ENCODE measurements at regions not wholly inside any gene's neighbourhood (a gene's known extent, or its start where the extent isn't known, plus 50 kb on each side); places are given as distances from the start of the nearest gene placed in this dataset.

- H3K4me3 ChIP-seq = no peak overlapping the region
- H3K27ac ChIP-seq (replicated peaks in 1 of 4) = no peak overlapping the region
- no peaks in the 10 kb centered on the region for H3K9me3 ChIP-seq
- intact Hi-C loops (cut with DNase I) = no loop called here
- no peaks in the 10 kb centered on the region for H3K36me3 ChIP-seq
- WGBS = 82% methylated on average over 3 of the region's 3 CpGs
- H3K4me1 ChIP-seq = peaks cover 0 to 10% (median 0%) of the 10 kb centered on the region in 4 donors
- TF ChIP-seq POLR2AphosphoS5 (IDR thresholded peaks at IDR 0.05) (no peak), POLR2A (IDR thresholded peaks at IDR 0.05; ENCODE audit: low read depth) (no peak)
- no peak for DNase-seq (ENCODE audit: extremely low spot score)
- no peaks in the 10 kb centered on the region for H3K27me3 ChIP-seq
Measured at GRCh38 chr7:26451997-26452396, 160.3 kb downstream of the SNX10 start.

- Histone ChIP-seq H3K27me3 (no peaks in the 10 kb centered on the region), H3K36me3 (no peaks in the 10 kb centered on the region), H3K9me3 (no peaks in the 10 kb centered on the region), H3K27ac (replicated peaks in 1 of 4) (no peak overlapping the region), H3K4me3 (no peak overlapping the region), H3K4me1 (peaks cover 0 to 10% (median 0%) of the 10 kb centered on the region in 4 donors)
- no peak for DNase-seq (ENCODE audit: extremely low spot score)
- intact Hi-C loops (cut with DNase I) = no loop called here
- no peak for TF ChIP-seq POLR2AphosphoS5 (IDR thresholded peaks at IDR 0.05)
- no peak for TF ChIP-seq EP300 (IDR thresholded peaks at IDR 0.05)
- no peak for TF ChIP-seq CTCF (IDR thresholded peaks at IDR 0.05)
- no peak for TF ChIP-seq POLR2A (IDR thresholded peaks at IDR 0.05; ENCODE audit: low read depth)
- 78% methylated on average over 3 of the region's 3 CpGs for WGBS
Measured at GRCh38 chr7:26454180-26454579, 162.5 kb downstream of the SNX10 start.

- H3K27ac ChIP-seq (replicated peaks in 1 of 4) = no peak overlapping the region
- no peaks in the 10 kb centered on the region for H3K9me3 ChIP-seq
- no peak overlapping the region for H3K4me3 ChIP-seq
- H3K36me3 ChIP-seq = no peaks in the 10 kb centered on the region
- no peak for TF ChIP-seq POLR2AphosphoS5 (IDR thresholded peaks at IDR 0.05)
- no peak for TF ChIP-seq POLR2A (IDR thresholded peaks at IDR 0.05; ENCODE audit: low read depth)
- no peak for TF ChIP-seq CTCF (IDR thresholded peaks at IDR 0.05)
- TF ChIP-seq EP300 (IDR thresholded peaks at IDR 0.05) = no peak
- peaks cover 0 to 17% (median 14%) of the 10 kb centered on the region in 4 donors for H3K4me1 ChIP-seq
- H3K27me3 ChIP-seq = no peaks in the 10 kb centered on the region
- WGBS = 76% methylated on average over 7 of the region's 7 CpGs
- intact Hi-C loops (cut with DNase I) = no loop called here
- no peak for DNase-seq (ENCODE audit: extremely low spot score)
Measured at GRCh38 chr7:26457696-26458327, 166.2 kb downstream of the SNX10 start.

GRCh38 chr7:26458466-26459145, 166.9 kb downstream of the SNX10 start:
- Histone ChIP-seq H3K36me3 (no peaks in the 10 kb centered on the region), H3K27me3 (no peaks in the 10 kb centered on the region), H3K9me3 (no peaks in the 10 kb centered on the region), H3K27ac (replicated peaks in 1 of 4) (no peak overlapping the region), H3K4me1 (peaks cover 0 to 17% (median 14%) of the 10 kb centered on the region in 4 donors), H3K4me3 (no peak overlapping the region)
- TF ChIP-seq CTCF (IDR thresholded peaks at IDR 0.05) (no peak), EP300 (IDR thresholded peaks at IDR 0.05) (no peak), POLR2A (IDR thresholded peaks at IDR 0.05; ENCODE audit: low read depth) (no peak), POLR2AphosphoS5 (IDR thresholded peaks at IDR 0.05) (no peak)
- 83% methylated on average over 6 of the region's 6 CpGs for whole genome bisulfite sequencing
- intact Hi-C loops (cut with DNase I) = no loop called here
- DNase-seq (ENCODE audit: extremely low spot score) = no peak

GRCh38 chr7:26459540-26460193, 168.0 kb downstream of the SNX10 start:
- WGBS = 43% methylated on average over 5 of the region's 5 CpGs
- peaks cover 0 to 17% (median 14%) of the 10 kb centered on the region in 4 donors for H3K4me1 ChIP-seq
- no peaks in the 10 kb centered on the region for H3K27me3 ChIP-seq
- TF ChIP-seq POLR2A (IDR thresholded peaks at IDR 0.05; ENCODE audit: low read depth) (no peak), EP300 (IDR thresholded peaks at IDR 0.05) (no peak), POLR2AphosphoS5 (IDR thresholded peaks at IDR 0.05) (no peak), CTCF (IDR thresholded peaks at IDR 0.05) (no peak)
- H3K9me3 ChIP-seq = no peaks in the 10 kb centered on the region
- no peak for DNase-seq (ENCODE audit: extremely low spot score)
- H3K4me3 ChIP-seq = no peak overlapping the region
- H3K27ac ChIP-seq (replicated peaks in 1 of 4) = no peak overlapping the region
- intact Hi-C loops (cut with DNase I) = no loop called here
- H3K36me3 ChIP-seq = no peaks in the 10 kb centered on the region

Measured in esophagus muscularis mucosa (tissue), 4 donors.